IMR-90 (cell line): ENCODE measurements at regions not wholly inside any gene's neighbourhood (a gene's known extent, or its start where the extent isn't known, plus 50 kb on each side); places are given as distances from the start of the nearest gene placed in this dataset.

Experiments used
- ATAC-seq: fragments of 200-7000 bp; cut with Tn5 transposase; 2 replicates; pipeline ENCODE4 v1.9.1; 2020; ENCODE audit warnings: low read depth, mild to moderate bottlenecking, moderate library complexity
- BruUV-seq: library from RNA; stranded (reverse); fragments of 400-500 nt; replicated peaks from 2 replicates; lab custom pipeline; 2021; lab: Mats Ljungman, UMichigan
- CTCF ChIA-PET: fragments of 300-600 bp; formaldehyde crosslinking; extraction: SDS; loops from one replicate; lab custom pipeline; 2021; ENCODE audit warnings: antibody characterized with exemption; lab: Yijun Ruan, JAX
- POLR2A ChIA-PET: fragments of 300-600 bp; sonication (Branson Sonifier 250); formaldehyde crosslinking; loops from one replicate; lab custom pipeline; 2022; ENCODE audit warnings: antibody characterized with exemption; ENCODE audit not compliant: unreplicated experiment; lab: Charles Lee
- DNase-seq: peaks from one replicate; pipeline ENCODE4 v3.0.0; 2013
- H2AFZ ChIP-seq: replicated peaks from 2 replicates; pipeline ENCODE3; 2013; ENCODE audit warnings: low read length, mild to moderate bottlenecking; ENCODE audit not compliant: poor library complexity
- H2AK5ac ChIP-seq: 2 replicates; pipeline ENCODE4 v1.6.1; 2013; ENCODE audit warnings: low read depth, low read length, inconsistent platforms
- H2AK9ac ChIP-seq: replicated peaks from 2 replicates; pipeline ENCODE3; 2013; ENCODE audit warnings: mild to moderate bottlenecking, low read depth, low read length, moderate library complexity; ENCODE audit not compliant: poor library complexity
- H2BK120ac ChIP-seq: 2 replicates; pipeline ENCODE4 v1.6.1; 2013; ENCODE audit warnings: low read depth, low read length, inconsistent platforms
- H2BK15ac ChIP-seq: 3 replicates; pipeline ENCODE4 v1.6.1; 2013; ENCODE audit warnings: low read depth, low read length, inconsistent platforms
- H2BK20ac ChIP-seq: 2 replicates; pipeline ENCODE4 v1.6.1; 2013; ENCODE audit warnings: low read depth, mild to moderate bottlenecking, inconsistent platforms, low read length, moderate library complexity
- H2BK5ac ChIP-seq: 2 replicates; pipeline ENCODE4 v1.6.1; 2013; ENCODE audit warnings: mild to moderate bottlenecking, low read depth, low read length, inconsistent platforms; ENCODE audit not compliant: poor library complexity, severe bottlenecking
- H3K14ac ChIP-seq: replicated peaks from 2 replicates; pipeline ENCODE4 v1.6.1; 2013; ENCODE audit warnings: low read depth, low read length, inconsistent platforms
- H3K18ac ChIP-seq: 2 replicates; pipeline ENCODE4 v1.6.1; 2013; ENCODE audit warnings: low read depth, low read length, control low read depth
- H3K23ac ChIP-seq: 2 replicates; pipeline ENCODE4 v1.6.1; 2013; ENCODE audit warnings: low read depth, low read length, inconsistent platforms
- H3K27ac ChIP-seq: 2 replicates; pipeline ENCODE4 v1.5.1; 2013; ENCODE audit warnings: mild to moderate bottlenecking, control low read depth, low read length; ENCODE audit not compliant: insufficient read depth
- H3K27me3 ChIP-seq: 2 replicates; pipeline ENCODE4 v1.6.1; 2013; ENCODE audit warnings: low read length; ENCODE audit not compliant: control insufficient read depth, insufficient read depth
- H3K36me3 ChIP-seq: 2 replicates; pipeline ENCODE4 v1.6.1; 2013; ENCODE audit warnings: low read length, mixed read lengths; ENCODE audit not compliant: control insufficient read depth, insufficient read depth
- H3K4ac ChIP-seq: 2 replicates; pipeline ENCODE4 v1.6.1; 2013; ENCODE audit warnings: low read depth, low read length, inconsistent platforms
- H3K4me1 ChIP-seq: 2 replicates; pipeline ENCODE4 v1.6.1; 2013; ENCODE audit warnings: low read length, mixed read lengths; ENCODE audit not compliant: control insufficient read depth, insufficient read depth
- H3K4me2 ChIP-seq: 2 replicates; pipeline ENCODE4 v1.6.1; 2013; ENCODE audit warnings: low read depth, mild to moderate bottlenecking, control low read depth, low read length, moderate library complexity
- H3K4me3 ChIP-seq: 2 replicates; pipeline ENCODE4 v1.5.1; 2013; ENCODE audit warnings: low read depth, mild to moderate bottlenecking, control low read depth, low read length, moderate library complexity; ENCODE audit not compliant: insufficient read depth
- H3K56ac ChIP-seq: 2 replicates; pipeline ENCODE4 v1.6.1; 2013; ENCODE audit warnings: low read length, inconsistent platforms; ENCODE audit not compliant: insufficient read depth; ENCODE audit errors: extremely low read depth
- H3K79me1 ChIP-seq, 2 experiments: 2 replicates each; pipeline ENCODE4 v1.6.1; 2013; ENCODE audit warnings: low read length in 2 of 2, inconsistent platforms in 1 of 2, low read depth in 1 of 2
- H3K9ac ChIP-seq: 2 replicates; pipeline ENCODE4 v1.6.1; 2013; ENCODE audit warnings: low read depth, low read length, control low read depth
- H3K9me1 ChIP-seq: 2 replicates; pipeline ENCODE4 v1.6.1; 2013; ENCODE audit warnings: low read length, inconsistent platforms; ENCODE audit not compliant: insufficient read depth
- H3K9me3 ChIP-seq: 2 replicates; pipeline ENCODE4 v1.6.1; 2013; ENCODE audit warnings: low read length; ENCODE audit not compliant: control insufficient read depth, insufficient read depth
- H4K20me1 ChIP-seq: 2 replicates; pipeline ENCODE4 v1.6.1; 2013; ENCODE audit warnings: low read length, inconsistent platforms; ENCODE audit not compliant: insufficient read depth
- H4K5ac ChIP-seq: 2 replicates; pipeline ENCODE4 v1.6.1; 2013; ENCODE audit warnings: mild to moderate bottlenecking, low read depth, low read length, control low read depth
- H4K8ac ChIP-seq, 2 experiments: 2 replicates each; pipeline ENCODE4 v1.6.1; 2013; ENCODE audit warnings: low read depth in 2 of 2, low read length in 2 of 2, control low read depth in 1 of 2, inconsistent platforms in 1 of 2
- H4K91ac ChIP-seq: 2 replicates; pipeline ENCODE4 v1.6.1; 2013; ENCODE audit warnings: low read depth, low read length, inconsistent platforms; ENCODE audit not compliant: insufficient read depth
- CEBPB ChIP-seq: IDR thresholded peaks from 2 replicates; pipeline ENCODE4 v1.6.1; 2012; ENCODE audit warnings: low read depth, low read length, improper control_type of control experiment
- NFE2L2 ChIP-seq: fragments of 150-350 bp; IDR thresholded peaks from 2 replicates; pipeline ENCODE4 v1.6.1; 2016; ENCODE audit warnings: low read depth, mild to moderate bottlenecking, low read length
- WGBS, 2 experiments: methylation state at CpG; one replicate each; pipeline versions ENCODE4 v1.1.5 to v1.1.7; 2013; ENCODE audit warnings: missing lambda C conversion rate in 2 of 2; ENCODE audit not compliant: insufficient read length in 1 of 2; ENCODE audit errors: extremely low coverage in 2 of 2; 5-methylcytosine and 5-hydroxymethylcytosine counted together
- dilution Hi-C: fragments of 300-500 bp; cut with HindIII; formaldehyde crosslinking; loops from one replicate; pipeline ENCODE4 v1.14.3; 2018; ENCODE audit warnings: low sequenced_read_pairs; ENCODE audit not compliant: unreplicated experiment
- in situ Hi-C: fragments of 300-500 bp; cut with MboI; formaldehyde crosslinking; loops from 3 replicates; pipeline ENCODE4 v1.14.3; 2019; ENCODE audit warnings: low sequenced_read_pairs, inconsistent platforms, mixed read lengths
- intact Hi-C: fragments of 100-400 bp; cut with micrococcal nuclease; formaldehyde crosslinking; loops from 2 replicates; pipeline ENCODE4 v1.10.0; 2022

DNA sequence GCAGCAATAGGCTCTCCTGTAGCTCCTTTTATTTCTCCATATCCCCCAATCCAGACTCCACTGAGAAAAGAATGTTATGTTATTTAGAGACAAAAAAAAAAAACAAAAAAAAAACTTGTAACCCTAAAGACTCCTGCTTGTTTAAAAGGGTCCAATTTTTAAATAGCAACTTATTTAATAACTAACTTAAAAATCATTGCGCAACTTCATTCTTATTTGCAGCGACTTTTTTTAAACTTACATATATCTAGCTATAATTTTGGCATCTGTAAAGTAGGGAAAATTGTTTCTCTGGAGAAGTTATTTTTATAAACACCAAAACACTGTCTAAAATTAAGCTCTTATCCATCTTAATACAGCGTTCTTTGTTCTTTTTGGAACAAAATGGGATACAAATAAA, 59.0 kb upstream of the ZC3HAV1 start:
- DNase-seq (no peak), ATAC-seq (no peak)
- no peaks in the 10 kb centered on the region for H4K20me1 ChIP-seq
- no peak overlapping the region for H3K27ac ChIP-seq
- H2BK5ac ChIP-seq, result no peak overlapping the region
- no peak overlapping the region for H3K23ac ChIP-seq
- dilution Hi-C loops, result no loop called here
- ChIA-PET CTCF (interaction anchor here (0.6 kb wide), 1 partner anchor 1535 kb away, joined by 3 read pairs; no protein-coding TSS in a partner anchor), POLR2A (no interaction called here)
- H3K9me1 ChIP-seq, result no peaks in the 10 kb centered on the region
- no peak overlapping the region for H4K5ac ChIP-seq
- H3K14ac ChIP-seq, result no peak overlapping the region
- WGBS, 2 experiments, result no CpG with 5 or more reads among the region's 3 CpGs
- no peaks in the 10 kb centered on the region for H3K9me3 ChIP-seq
- no peak overlapping the region for H4K8ac ChIP-seq
- H3K79me1 ChIP-seq, result no peaks in the 10 kb centered on the region
- H3K56ac ChIP-seq, result no peak overlapping the region
- no peak overlapping the region for H2AK5ac ChIP-seq
- no peak overlapping the region for H3K4ac ChIP-seq
- no peak overlapping the region for H3K4me2 ChIP-seq
- in situ Hi-C loops, result no loop called here
- no peak overlapping the region for H3K9ac ChIP-seq
- no peak overlapping the region for H2AK9ac ChIP-seq
- H2BK15ac ChIP-seq, result no peak overlapping the region
- H2BK120ac ChIP-seq, result no peak overlapping the region
- intact Hi-C loops, result no loop called here
- no peaks in the 10 kb centered on the region for H3K27me3 ChIP-seq
- H3K4me1 ChIP-seq, result no peaks in the 10 kb centered on the region
- no peak overlapping the region for H3K18ac ChIP-seq
- no peak overlapping the region for H2AFZ ChIP-seq
- H3K36me3 ChIP-seq, result no peaks in the 10 kb centered on the region
- no peak overlapping the region for H3K4me3 ChIP-seq
- BruUV-seq, result no TSS peak
- no peak overlapping the region for H4K91ac ChIP-seq
- H2BK20ac ChIP-seq, result no peak overlapping the region
- TF ChIP-seq NFE2L2 (no peak), CEBPB (peak; percentile 90)
